MCF 10A (cell line): ENCODE measurements at regions not wholly inside any gene's neighbourhood (a gene's known extent, or its start where the extent isn't known, plus 50 kb on each side); places are given as distances from the start of the nearest gene placed in this dataset.

Experiments used
- BruUV-seq: library from RNA; stranded (reverse); fragments of 400-500 nt; replicated peaks from 2 replicates; lab custom pipeline; 2021; lab: Mats Ljungman, UMichigan
- CTCF ChIA-PET: fragments of 300-600 bp; sonication (Branson Sonifier 250); formaldehyde crosslinking; extraction: SDS; loops from one replicate; lab custom pipeline; 2021; ENCODE audit warnings: antibody characterized with exemption, inconsistent platforms; lab: Yijun Ruan, JAX
- POLR2A ChIA-PET: fragments of 300-600, 350-650 bp; sonication (Branson Sonifier 250); formaldehyde crosslinking; extraction: SDS; loops from one replicate; lab custom pipeline; 2020; ENCODE audit warnings: antibody characterized with exemption, inconsistent platforms; lab: Yijun Ruan, JAX
- DNase-seq: peaks from one replicate; pipeline ENCODE4 v3.0.0-alpha.2; 2018; ENCODE audit not compliant: unreplicated experiment
- H3K27ac Mint-ChIP-seq: one replicate; pipeline ENCODE4 v1.8.0; 2022; ENCODE audit warnings: mild to moderate bottlenecking, low read depth, mixed read lengths; ENCODE audit not compliant: unreplicated experiment
- H3K27me3 Mint-ChIP-seq: one replicate; pipeline ENCODE4 v1.8.0; 2022; ENCODE audit warnings: mixed read lengths; ENCODE audit not compliant: insufficient read depth, unreplicated experiment
- H3K36me3 Mint-ChIP-seq: one replicate; pipeline ENCODE4 v1.8.0; 2022; ENCODE audit warnings: mild to moderate bottlenecking, moderate library complexity, mixed read lengths; ENCODE audit not compliant: insufficient read depth, unreplicated experiment
- H3K4me1 Mint-ChIP-seq: one replicate; pipeline ENCODE4 v1.8.0; 2022; ENCODE audit warnings: mixed read lengths; ENCODE audit not compliant: insufficient read depth, unreplicated experiment
- H3K4me3 Mint-ChIP-seq: one replicate; pipeline ENCODE4 v1.8.0; 2022; ENCODE audit warnings: mild to moderate bottlenecking, moderate library complexity, mixed read lengths; ENCODE audit not compliant: unreplicated experiment
- H3K9me3 Mint-ChIP-seq: one replicate; pipeline ENCODE4 v1.8.0; 2022; ENCODE audit warnings: mixed read lengths; ENCODE audit not compliant: unreplicated experiment
- intact Hi-C: fragments of 100-400 bp; cut with micrococcal nuclease; formaldehyde crosslinking; loops from 2 replicates; pipeline ENCODE4 v1.14.1; 2022
- TF ChIP-seq, protein P1 (sequence below): fragments of 200-600 bp; IDR thresholded peaks from one replicate; pipeline ENCODE4 v1.8.0; 2022; ENCODE audit warnings: antibody characterized with exemption, mild to moderate bottlenecking; ENCODE audit not compliant: unreplicated experiment

DNA sequence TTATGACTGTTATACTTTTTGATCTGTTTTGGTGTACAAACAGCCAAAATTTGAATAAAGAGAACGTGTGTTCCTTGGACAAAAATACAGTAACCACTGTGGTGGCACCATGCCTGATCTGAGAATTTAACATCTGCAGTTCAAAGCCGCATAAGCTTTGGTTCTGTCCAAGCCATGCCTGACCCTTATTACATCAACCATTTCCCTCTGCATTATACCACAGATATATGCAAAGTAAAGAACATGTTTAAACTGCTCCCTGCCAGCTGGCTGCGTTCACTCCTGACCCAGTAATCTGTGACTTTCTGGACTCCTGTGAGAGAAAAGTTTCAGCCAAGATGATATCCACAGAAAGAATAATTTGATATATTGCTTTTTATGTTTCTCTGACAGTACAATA is 890.5 kb upstream of the ANO3 start:
- BruUV-seq = no TSS peak
- no peaks in the 10 kb centered on the region for H3K27me3 Mint-ChIP-seq
- no peak for DNase-seq
- no peak overlapping the region for H3K27ac Mint-ChIP-seq
- no peak overlapping the region for H3K4me3 Mint-ChIP-seq
- no peaks in the 10 kb centered on the region for H3K36me3 Mint-ChIP-seq
- no peaks in the 10 kb centered on the region for H3K4me1 Mint-ChIP-seq
- POLR2A ChIA-PET = interaction anchor here (0.6 kb wide), 1 partner anchor 1215 kb away, joined by 3 read pairs; no protein-coding TSS in a partner anchor
- intact Hi-C loops = no loop called here
- peaks cover 8% of the 10 kb centered on the region for H3K9me3 Mint-ChIP-seq
- CTCF ChIA-PET = interaction anchor here (0.6 kb wide), 1 partner anchor 660 kb away, joined by 3 read pairs; no protein-coding TSS in a partner anchor
- TF ChIP-seq, protein P1, sequence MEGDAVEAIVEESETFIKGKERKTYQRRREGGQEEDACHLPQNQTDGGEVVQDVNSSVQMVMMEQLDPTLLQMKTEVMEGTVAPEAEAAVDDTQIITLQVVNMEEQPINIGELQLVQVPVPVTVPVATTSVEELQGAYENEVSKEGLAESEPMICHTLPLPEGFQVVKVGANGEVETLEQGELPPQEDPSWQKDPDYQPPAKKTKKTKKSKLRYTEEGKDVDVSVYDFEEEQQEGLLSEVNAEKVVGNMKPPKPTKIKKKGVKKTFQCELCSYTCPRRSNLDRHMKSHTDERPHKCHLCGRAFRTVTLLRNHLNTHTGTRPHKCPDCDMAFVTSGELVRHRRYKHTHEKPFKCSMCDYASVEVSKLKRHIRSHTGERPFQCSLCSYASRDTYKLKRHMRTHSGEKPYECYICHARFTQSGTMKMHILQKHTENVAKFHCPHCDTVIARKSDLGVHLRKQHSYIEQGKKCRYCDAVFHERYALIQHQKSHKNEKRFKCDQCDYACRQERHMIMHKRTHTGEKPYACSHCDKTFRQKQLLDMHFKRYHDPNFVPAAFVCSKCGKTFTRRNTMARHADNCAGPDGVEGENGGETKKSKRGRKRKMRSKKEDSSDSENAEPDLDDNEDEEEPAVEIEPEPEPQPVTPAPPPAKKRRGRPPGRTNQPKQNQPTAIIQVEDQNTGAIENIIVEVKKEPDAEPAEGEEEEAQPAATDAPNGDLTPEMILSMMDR = no peak

DNA sequence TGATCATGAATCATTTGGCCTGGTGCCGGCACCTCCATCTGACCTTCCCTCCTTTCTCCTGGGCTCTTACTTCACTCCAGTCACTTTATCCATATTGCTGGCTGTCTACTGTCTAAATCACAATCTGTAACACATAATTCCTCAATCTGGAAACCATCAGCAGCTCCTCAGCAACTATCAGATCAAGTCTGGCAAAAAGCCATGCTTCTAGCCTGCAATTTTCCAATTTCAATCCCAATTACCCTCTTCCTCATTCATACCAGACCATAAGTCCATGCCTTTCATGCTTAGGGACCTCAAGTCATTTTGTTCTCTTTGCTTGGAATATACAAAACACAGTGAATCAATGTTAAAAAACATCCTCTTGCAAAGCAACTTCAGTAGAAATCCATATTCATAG is 882.8 kb upstream of the ANO3 start:
- BruUV-seq = no TSS peak
- DNase-seq = no peak
- no peaks in the 10 kb centered on the region for H3K27me3 Mint-ChIP-seq
- CTCF ChIA-PET = no interaction called here
- H3K27ac Mint-ChIP-seq = no peak overlapping the region
- TF ChIP-seq, protein P1 = no peak
- H3K4me1 Mint-ChIP-seq = no peaks in the 10 kb centered on the region
- H3K36me3 Mint-ChIP-seq = no peaks in the 10 kb centered on the region
- H3K4me3 Mint-ChIP-seq = no peak overlapping the region
- H3K9me3 Mint-ChIP-seq = no peaks in the 10 kb centered on the region
- POLR2A ChIA-PET = no interaction called here
- intact Hi-C loops = no loop called here

DNA sequence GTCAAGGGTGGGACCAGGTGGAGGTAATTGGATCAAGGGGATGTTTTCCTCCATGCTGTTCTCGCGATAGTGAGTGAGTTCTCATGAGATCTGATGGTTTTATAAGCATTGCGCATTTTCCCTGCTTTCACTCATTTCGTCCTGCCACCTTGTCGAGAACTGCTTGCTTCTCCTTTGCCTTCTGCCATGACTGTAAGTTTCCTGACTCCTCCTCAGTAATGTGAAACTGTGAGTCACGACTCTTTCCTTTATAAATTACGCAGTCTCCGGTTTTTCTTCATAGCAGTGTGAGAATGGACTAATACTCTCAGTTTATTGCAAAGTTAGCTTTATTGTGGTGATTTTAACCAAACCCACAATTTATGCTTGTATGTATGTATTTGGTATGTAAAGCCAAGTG is 878.5 kb upstream of the ANO3 start:
- CTCF ChIA-PET = no interaction called here
- intact Hi-C loops = no loop called here
- Mint-ChIP-seq H3K4me1 (no peaks in the 10 kb centered on the region), H3K36me3 (no peaks in the 10 kb centered on the region), H3K4me3 (no peak overlapping the region), H3K27ac (no peak overlapping the region), H3K27me3 (no peaks in the 10 kb centered on the region), H3K9me3 (peaks cover 7% of the 10 kb centered on the region)
- no TSS peak for BruUV-seq
- peak; percentile 10 for DNase-seq
- POLR2A ChIA-PET = no interaction called here
- TF ChIP-seq, protein P1 = no peak

DNA sequence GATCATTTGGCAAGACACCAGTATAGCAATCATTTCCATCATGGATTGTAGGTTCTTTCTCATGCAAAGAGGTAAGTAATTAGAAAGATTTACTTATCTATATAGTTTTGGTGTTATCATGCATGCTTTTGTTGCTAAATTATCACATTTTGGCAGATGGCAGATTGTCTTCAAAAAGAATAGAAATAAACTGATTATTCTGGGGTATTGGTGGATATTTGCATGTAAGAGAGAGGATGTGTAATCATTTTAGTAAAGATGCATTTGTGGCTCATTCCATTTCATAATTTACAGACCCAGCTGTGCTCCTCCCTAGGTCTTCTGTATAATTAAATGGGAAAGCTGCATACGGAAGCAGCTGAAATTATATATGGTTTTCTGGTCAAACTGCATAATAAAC is 875.7 kb upstream of the ANO3 start:
- Mint-ChIP-seq H3K4me3 (no peak overlapping the region), H3K27me3 (no peaks in the 10 kb centered on the region), H3K27ac (no peak overlapping the region), H3K36me3 (no peaks in the 10 kb centered on the region), H3K9me3 (peaks cover 7% of the 10 kb centered on the region), H3K4me1 (no peaks in the 10 kb centered on the region)
- intact Hi-C loops = no loop called here
- ChIA-PET POLR2A (no interaction called here), CTCF (no interaction called here)
- TF ChIP-seq, protein P1 = no peak
- BruUV-seq = no TSS peak
- DNase-seq = no peak
